Caco-2 (cell line): ENCODE measurements at regions not wholly inside any gene's neighbourhood (a gene's known extent, or its start where the extent isn't known, plus 50 kb on each side); places are given as distances from the start of the nearest gene placed in this dataset.

Source experiments
- BruUV-seq: library from RNA; stranded (reverse); fragments of 400-500 nt; replicated peaks from 2 replicates; lab custom pipeline; 2021; lab: Mats Ljungman, UMichigan
- CTCF ChIA-PET: fragments of 300-600 bp; sonication (Branson Sonifier 250); formaldehyde crosslinking; loops from one replicate; lab custom pipeline; 2022; ENCODE audit warnings: antibody characterized with exemption; lab: Charles Lee
- POLR2A ChIA-PET: fragments of 300-600 bp; sonication (Branson Sonifier 250); formaldehyde crosslinking; loops from one replicate; lab custom pipeline; 2022; ENCODE audit warnings: antibody characterized with exemption; lab: Charles Lee
- DNase-seq, 2 experiments: peaks; one replicate each; pipeline versions ENCODE4 v3.0.0 to v3.0.0-alpha.2; 2020 to 2022
- H3K27me3 ChIP-seq: replicated peaks from 2 replicates; pipeline ENCODE4 v1.6.0; 2011; ENCODE audit warnings: low read length; ENCODE audit not compliant: control insufficient read depth, insufficient read depth
- H3K36me3 ChIP-seq: 2 replicates; pipeline ENCODE4 v1.5.1; 2011; ENCODE audit warnings: low read length; ENCODE audit not compliant: control insufficient read depth, insufficient read depth
- H3K4me1 ChIP-seq: fragments of 250-450 bp; sonication (Bioruptor Pico); 2 replicates; pipeline ENCODE4 v1.5.1; 2020; ENCODE audit warnings: mild to moderate bottlenecking
- H3K4me3 ChIP-seq: 2 replicates; pipeline ENCODE4 v1.5.1; 2011; ENCODE audit warnings: low read depth, mild to moderate bottlenecking, control low read depth, low read length
- H3K9me3 ChIP-seq: fragments of 250-450 bp; sonication (Bioruptor Pico); 2 replicates; pipeline ENCODE4 v1.5.1; 2020; ENCODE audit warnings: mild to moderate bottlenecking, moderate library complexity
- H3K27ac Mint-ChIP-seq: one replicate; pipeline ENCODE4 v1.8.0; 2022; ENCODE audit warnings: mixed read lengths; ENCODE audit not compliant: unreplicated experiment
- H3K27me3 Mint-ChIP-seq: one replicate; pipeline ENCODE4 v1.8.0; 2022; ENCODE audit warnings: mixed read lengths; ENCODE audit not compliant: insufficient read depth, unreplicated experiment
- H3K36me3 Mint-ChIP-seq: one replicate; pipeline ENCODE4 v1.8.0; 2022; ENCODE audit warnings: mild to moderate bottlenecking, mixed read lengths; ENCODE audit not compliant: insufficient read depth, unreplicated experiment
- H3K4me1 Mint-ChIP-seq: one replicate; pipeline ENCODE4 v1.8.0; 2022; ENCODE audit warnings: low read depth, mixed read lengths; ENCODE audit not compliant: unreplicated experiment
- H3K4me3 Mint-ChIP-seq: one replicate; pipeline ENCODE4 v1.8.0; 2022; ENCODE audit warnings: mild to moderate bottlenecking, moderate library complexity, mixed read lengths; ENCODE audit not compliant: unreplicated experiment
- H3K9me3 Mint-ChIP-seq: one replicate; pipeline ENCODE4 v1.8.0; 2022; ENCODE audit warnings: mixed read lengths; ENCODE audit not compliant: unreplicated experiment
- intact Hi-C: fragments of 100-400 bp; cut with micrococcal nuclease; formaldehyde crosslinking; loops from one replicate; pipeline ENCODE4 v1.10.0; 2022; ENCODE audit not compliant: unreplicated experiment
- TF ChIP-seq, protein P1 (sequence below), 2 experiments: fragments of 200-600 bp in 1 of 2; IDR thresholded peaks; 1 replicate in 1 of 2; 2 replicates in 1 of 2; pipeline versions ENCODE4 v1.5.1 to v1.8.0; 2011 to 2022; ENCODE audit warnings: antibody characterized with exemption in 1 of 2, control low read depth in 1 of 2, inconsistent platforms in 1 of 2, low read depth in 1 of 2, low read length in 1 of 2, mild to moderate bottlenecking in 1 of 2, moderate library complexity in 1 of 2; ENCODE audit not compliant: insufficient read depth in 1 of 2, severe bottlenecking in 1 of 2, unreplicated experiment in 1 of 2

DNA sequence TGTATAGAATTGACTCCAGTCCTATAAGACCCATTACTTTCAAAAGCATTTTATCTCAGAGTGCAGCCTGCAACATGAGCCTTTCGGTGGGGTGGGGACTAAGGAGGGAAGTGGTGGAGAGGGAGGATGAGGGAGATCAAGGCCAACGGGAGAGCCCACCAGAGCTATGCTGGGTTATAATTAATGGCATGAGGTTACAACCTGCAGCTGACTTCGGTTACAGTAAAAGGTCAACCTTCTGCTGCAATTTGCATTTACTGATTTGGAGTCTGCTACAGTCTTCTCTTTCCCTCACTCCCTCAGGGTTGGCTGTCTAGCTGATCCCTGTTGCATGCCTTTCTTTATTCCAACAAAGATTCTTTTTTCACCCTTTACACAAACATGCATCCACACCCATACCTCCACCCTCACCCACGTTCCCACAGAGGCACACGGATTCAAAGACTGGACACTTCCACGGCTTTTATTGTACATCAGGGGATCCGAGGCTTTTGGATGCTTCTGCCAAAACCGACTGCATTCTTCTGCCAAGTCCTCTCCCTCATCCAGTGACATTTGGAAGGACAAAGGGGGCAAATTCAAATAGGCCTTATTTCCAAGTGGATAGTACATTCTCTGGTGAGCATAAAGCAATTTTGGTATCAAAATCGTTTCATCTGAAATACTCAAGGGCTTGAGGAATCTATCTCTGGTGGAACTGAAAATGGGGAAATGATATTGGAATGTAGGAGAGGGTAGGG lies 381.2 kb downstream of the NFIB start:
- CTCF ChIA-PET = no interaction called here
- no peak overlapping the region for H3K27ac Mint-ChIP-seq
- DNase-seq = no peak
- peaks cover 6% of the 10 kb centered on the region for H3K27me3 Mint-ChIP-seq
- intact Hi-C loops = no loop called here
- Histone ChIP-seq H3K36me3 (no peaks in the 10 kb centered on the region), H3K9me3 (no peaks in the 10 kb centered on the region), H3K4me3 (no peak overlapping the region), H3K4me1 (no peaks in the 10 kb centered on the region), H3K27me3 (no peaks in the 10 kb centered on the region)
- TF ChIP-seq, protein P1, sequence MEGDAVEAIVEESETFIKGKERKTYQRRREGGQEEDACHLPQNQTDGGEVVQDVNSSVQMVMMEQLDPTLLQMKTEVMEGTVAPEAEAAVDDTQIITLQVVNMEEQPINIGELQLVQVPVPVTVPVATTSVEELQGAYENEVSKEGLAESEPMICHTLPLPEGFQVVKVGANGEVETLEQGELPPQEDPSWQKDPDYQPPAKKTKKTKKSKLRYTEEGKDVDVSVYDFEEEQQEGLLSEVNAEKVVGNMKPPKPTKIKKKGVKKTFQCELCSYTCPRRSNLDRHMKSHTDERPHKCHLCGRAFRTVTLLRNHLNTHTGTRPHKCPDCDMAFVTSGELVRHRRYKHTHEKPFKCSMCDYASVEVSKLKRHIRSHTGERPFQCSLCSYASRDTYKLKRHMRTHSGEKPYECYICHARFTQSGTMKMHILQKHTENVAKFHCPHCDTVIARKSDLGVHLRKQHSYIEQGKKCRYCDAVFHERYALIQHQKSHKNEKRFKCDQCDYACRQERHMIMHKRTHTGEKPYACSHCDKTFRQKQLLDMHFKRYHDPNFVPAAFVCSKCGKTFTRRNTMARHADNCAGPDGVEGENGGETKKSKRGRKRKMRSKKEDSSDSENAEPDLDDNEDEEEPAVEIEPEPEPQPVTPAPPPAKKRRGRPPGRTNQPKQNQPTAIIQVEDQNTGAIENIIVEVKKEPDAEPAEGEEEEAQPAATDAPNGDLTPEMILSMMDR (IDR thresholded peaks at IDR 0.05; ENCODE audit: insufficient read depth in 1 of 2, low read depth in 1 of 2, low read length in 1 of 2, severe bottlenecking in 1 of 2, unreplicated experiment in 1 of 2) = no peak
- no peaks in the 10 kb centered on the region for H3K4me1 Mint-ChIP-seq
- H3K36me3 Mint-ChIP-seq = no peaks in the 10 kb centered on the region
- POLR2A ChIA-PET = no interaction called here
- no TSS peak for BruUV-seq
- H3K9me3 Mint-ChIP-seq = no peaks in the 10 kb centered on the region
- no peak overlapping the region for H3K4me3 Mint-ChIP-seq

DNA sequence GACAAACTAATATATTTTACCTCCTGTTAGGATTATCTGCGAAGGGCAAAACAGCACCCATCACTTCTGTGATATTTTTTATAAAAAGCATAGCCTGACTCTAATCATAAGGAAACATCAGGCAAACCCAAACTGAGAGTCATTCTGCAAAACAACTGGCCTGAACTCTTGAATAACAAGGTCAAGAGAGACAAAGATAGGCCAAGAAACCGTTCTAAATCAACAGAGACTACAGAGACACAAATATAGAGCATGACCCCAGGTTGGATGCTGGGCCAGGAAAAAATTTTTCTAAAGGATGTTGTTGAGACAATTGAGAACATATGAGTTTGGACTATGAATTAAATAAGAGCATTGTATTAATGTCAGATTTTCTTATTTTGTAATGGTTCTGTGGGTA lies 384.9 kb downstream of the NFIB start:
- ChIA-PET CTCF (no interaction called here), POLR2A (no interaction called here)
- Histone ChIP-seq H3K27me3 (no peaks in the 10 kb centered on the region), H3K9me3 (no peaks in the 10 kb centered on the region), H3K4me1 (no peaks in the 10 kb centered on the region), H3K4me3 (no peak overlapping the region), H3K36me3 (no peaks in the 10 kb centered on the region)
- DNase-seq = no peak
- TF ChIP-seq, protein P1 (IDR thresholded peaks at IDR 0.05; ENCODE audit: insufficient read depth in 1 of 2, low read depth in 1 of 2, low read length in 1 of 2, severe bottlenecking in 1 of 2, unreplicated experiment in 1 of 2) = no peak
- intact Hi-C loops = no loop called here
- H3K4me3 Mint-ChIP-seq = no peak overlapping the region
- no TSS peak for BruUV-seq
- no peaks in the 10 kb centered on the region for H3K4me1 Mint-ChIP-seq
- peaks cover 12% of the 10 kb centered on the region for H3K9me3 Mint-ChIP-seq
- H3K36me3 Mint-ChIP-seq = no peaks in the 10 kb centered on the region
- peaks cover 6% of the 10 kb centered on the region for H3K27me3 Mint-ChIP-seq
- H3K27ac Mint-ChIP-seq = no peak overlapping the region

DNA sequence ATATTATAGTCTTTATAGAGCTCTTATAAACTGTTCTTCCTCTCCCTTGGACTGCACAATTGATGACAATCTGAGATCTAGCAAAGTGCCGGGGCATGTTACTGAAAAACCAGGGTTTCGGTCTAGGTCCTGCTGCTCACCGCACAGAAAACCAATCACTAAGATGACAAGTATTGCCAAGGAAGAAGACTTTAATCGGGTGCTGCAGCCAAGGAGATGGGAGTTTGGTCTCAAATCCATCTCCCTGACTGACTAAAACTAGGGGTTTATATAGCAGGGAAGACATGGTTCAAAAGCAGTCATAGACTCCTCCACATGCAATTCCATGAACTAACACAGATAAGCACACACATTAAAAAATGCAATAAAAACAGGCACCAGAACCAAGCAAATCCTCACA lies 390.6 kb downstream of the NFIB start:
- intact Hi-C loops = no loop called here
- Mint-ChIP-seq H3K27me3 (no peaks in the 10 kb centered on the region), H3K4me1 (no peaks in the 10 kb centered on the region), H3K4me3 (no peak overlapping the region), H3K9me3 (peaks cover 12% of the 10 kb centered on the region), H3K36me3 (no peaks in the 10 kb centered on the region), H3K27ac (no peak overlapping the region)
- BruUV-seq = no TSS peak
- Histone ChIP-seq H3K27me3 (no peaks in the 10 kb centered on the region), H3K9me3 (no peaks in the 10 kb centered on the region), H3K36me3 (no peaks in the 10 kb centered on the region), H3K4me3 (no peak overlapping the region), H3K4me1 (no peaks in the 10 kb centered on the region)
- no peak for DNase-seq
- POLR2A ChIA-PET = no interaction called here
- CTCF ChIA-PET = no interaction called here
- TF ChIP-seq, protein P1 (IDR thresholded peaks at IDR 0.05; ENCODE audit: insufficient read depth in 1 of 2, low read depth in 1 of 2, low read length in 1 of 2, severe bottlenecking in 1 of 2, unreplicated experiment in 1 of 2) = no peak
